GM18907 (cell line): ENCODE measurements at regions not wholly inside any gene's neighbourhood (a gene's known extent, or its start where the extent isn't known, plus 50 kb on each side); places are given as distances from the start of the nearest gene placed in this dataset.
"Not testable (repeated sequence)": the region's sequence is repeated elsewhere in the genome, so short reads cannot be mapped to it uniquely, and the experiment has no call there.

Experiments
- ATAC-seq: cut with Tn5 transposase; IDR thresholded peaks from one replicate; pipeline ENCODE4 v1.9.1; 2021; ENCODE audit warnings: mild to moderate bottlenecking, moderate library complexity; ENCODE audit not compliant: unreplicated experiment

- no peak for ATAC-seq
Observed at GRCh38 chr7:91564541-91564940, 300.3 kb downstream of the FZD1 start.

GRCh38 chr7:91565499-91566401 lies 301.5 kb downstream of the FZD1 start:
- ATAC-seq, result no peak

- ATAC-seq, result no peak
Observed at GRCh38 chr7:91566402-91566732, 302.1 kb downstream of the FZD1 start.

GRCh38 chr7:91567081-91568012 lies 303.1 kb downstream of the FZD1 start:
- ATAC-seq, result no peak

- ATAC-seq, result no peak
Observed at GRCh38 chr7:91568138-91568537, 303.9 kb downstream of the FZD1 start.

GRCh38 chr7:91569728-91570457 lies 305.7 kb downstream of the FZD1 start:
- no peak for ATAC-seq

GRCh38 chr7:91570560-91570959 lies 306.3 kb downstream of the FZD1 start:
- ATAC-seq, result no peak

- ATAC-seq, result no peak
Observed at GRCh38 chr7:91571601-91572000, 307.4 kb downstream of the FZD1 start.

- no peak for ATAC-seq
Observed at GRCh38 chr7:91573405-91573804, 307.1 kb downstream of the MTERF1 start.

- not testable (repeated sequence) for ATAC-seq
Observed at GRCh38 chr7:91576459-91576858, 304.0 kb downstream of the MTERF1 start.

- ATAC-seq, result no peak
Observed at GRCh38 chr7:91579837-91580236, 300.7 kb downstream of the MTERF1 start.

GRCh38 chr7:91582799-91583477 lies 297.6 kb downstream of the MTERF1 start:
- ATAC-seq, result no peak

- no peak for ATAC-seq
Observed at GRCh38 chr7:91596287-91596686, 284.2 kb downstream of the MTERF1 start.

GRCh38 chr7:91598791-91599190 lies 281.7 kb downstream of the MTERF1 start:
- no peak for ATAC-seq

GRCh38 chr7:91600112-91600511 lies 280.4 kb downstream of the MTERF1 start:
- no peak for ATAC-seq

- no peak for ATAC-seq
Observed at GRCh38 chr7:91603707-91604106, 276.8 kb downstream of the MTERF1 start.

GRCh38 chr7:91608606-91609005 lies 271.9 kb downstream of the MTERF1 start:
- no peak for ATAC-seq

- no peak for ATAC-seq
Observed at GRCh38 chr7:91609525-91609924, 271.0 kb downstream of the MTERF1 start.

- ATAC-seq, result no peak
Observed at GRCh38 chr7:91614431-91614830, 266.1 kb downstream of the MTERF1 start.
